ENCODE measurements at regions not wholly inside any gene's neighbourhood (a gene's known extent, or its start where the extent isn't known, plus 50 kb on each side); places are given as distances from the start of the nearest gene placed in this dataset.

GRCh38 chr3:158936530-158937113 is 134.8 kb downstream of the MFSD1 start (continued):
- TF ChIP-seq ZNF26 (tag by site-specific recombination; IDR thresholded peaks at IDR 0.05) (no peak), ZNF785 (tag by site-specific recombination; IDR thresholded peaks at IDR 0.05) (no peak), ZNF529 (tag by site-specific recombination; IDR thresholded peaks at IDR 0.05; ENCODE audit: insufficient replicate concordance) (no peak), ZNF664 (tag by site-specific recombination; IDR thresholded peaks at IDR 0.05) (no peak), ZNF670 (tag by site-specific recombination; IDR thresholded peaks at IDR 0.05; ENCODE audit: low read depth) (no peak), ZNF791 (tag by site-specific recombination; IDR thresholded peaks at IDR 0.05) (no peak), ZNF548 (tag by site-specific recombination; IDR thresholded peaks at IDR 0.05) (no peak), GFI1B (tag by site-specific recombination; IDR thresholded peaks at IDR 0.05) (no peak)

- H3K4me3 ChIP-seq (ENCODE audit: low read depth, low read length), result no peak overlapping the region
- no peak for TF ChIP-seq ZSCAN30 (tag by site-specific recombination; IDR thresholded peaks at IDR 0.05)
- no peak for TF ChIP-seq ZNF514 (tag by site-specific recombination; IDR thresholded peaks at IDR 0.05)
- no peak for TF ChIP-seq ZNF146 (tag by site-specific recombination; IDR thresholded peaks at IDR 0.05)
- ChIA-PET CTCF (no interaction called here), POLR2A (no interaction called here)
- H3K9me3 ChIP-seq (ENCODE audit: control insufficient read depth, insufficient read depth, low read depth, low read length), result no peaks in the 10 kb centered on the region
- H3K27ac ChIP-seq (ENCODE audit: extremely low read depth, low read depth, low read length), result no peak overlapping the region
- H3K36me3 ChIP-seq (ENCODE audit: control insufficient read depth in 2 of 2, insufficient read depth in 1 of 2, low read length in 2 of 2), result no peaks in the 10 kb centered on the region
- H3K4me1 ChIP-seq (ENCODE audit: control insufficient read depth, insufficient read depth, low read length), result no peaks in the 10 kb centered on the region
Observed at GRCh38 chr3:158950178-158950901, 148.5 kb downstream of the MFSD1 start.

- no peak overlapping the region for H3K4me3 ChIP-seq (ENCODE audit: low read depth, low read length)
- ChIA-PET POLR2A (no interaction called here), CTCF (interaction anchor here (0.7 kb wide), 1 partner anchor 17 kb away, joined by 3 read pairs; no protein-coding TSS in a partner anchor)
- TF ChIP-seq ZBTB6 (tag by site-specific recombination; IDR thresholded peaks at IDR 0.05), result no peak
- no peak for TF ChIP-seq ZNF433 (tag by site-specific recombination; IDR thresholded peaks at IDR 0.05; ENCODE audit: low read depth)
- TF ChIP-seq SCRT2 (tag by site-specific recombination; IDR thresholded peaks at IDR 0.05), result no peak
- TF ChIP-seq ZXDB (tag by site-specific recombination; IDR thresholded peaks at IDR 0.05), result no peak
- no peak for TF ChIP-seq ZFHX2 (tag by site-specific recombination; conservative IDR thresholded peaks at IDR 0.05)
- no peak for TF ChIP-seq ZBTB44 (tag by site-specific recombination; IDR thresholded peaks at IDR 0.05)
- TF ChIP-seq YY1 (tag by site-specific recombination; IDR thresholded peaks at IDR 0.05), result no peak
- no peak for TF ChIP-seq YY2 (tag by site-specific recombination; IDR thresholded peaks at IDR 0.05)
- no peak for TF ChIP-seq EGR2 (tag by site-specific recombination; IDR thresholded peaks at IDR 0.05; ENCODE audit: low read depth)
- TF ChIP-seq PRDM6 (tag by site-specific recombination; IDR thresholded peaks at IDR 0.05), result no peak
- TF ChIP-seq ZNF561 (tag by site-specific recombination; IDR thresholded peaks at IDR 0.05; ENCODE audit: borderline replicate concordance), result no peak
- TF ChIP-seq MZF1 (tag by site-specific recombination; IDR thresholded peaks at IDR 0.05; ENCODE audit: borderline replicate concordance), result no peak
- no peak for TF ChIP-seq SETDB1 (IDR thresholded peaks at IDR 0.05; ENCODE audit: insufficient read length, low read length)
- no peaks in the 10 kb centered on the region for H3K9me3 ChIP-seq (ENCODE audit: control insufficient read depth, insufficient read depth, low read depth, low read length)
- H3K27ac ChIP-seq (ENCODE audit: extremely low read depth, low read depth, low read length), result no peak overlapping the region
- no peaks in the 10 kb centered on the region for H3K36me3 ChIP-seq (ENCODE audit: control insufficient read depth in 2 of 2, insufficient read depth in 1 of 2, low read length in 2 of 2)
- H3K4me1 ChIP-seq (ENCODE audit: control insufficient read depth, insufficient read depth, low read length), result no peaks in the 10 kb centered on the region
Observed at GRCh38 chr3:158953131-158953530, 151.3 kb downstream of the MFSD1 start.

Data from HEK293 (cell line).